GM12891 (cell line): ENCODE measurements at regions not wholly inside any gene's neighbourhood (a gene's known extent, or its start where the extent isn't known, plus 50 kb on each side); places are given as distances from the start of the nearest gene placed in this dataset.

Experiments
- PAX5 ChIP-seq: IDR thresholded peaks from 2 replicates; pipeline ENCODE4 v1.6.1; 2011; ENCODE audit warnings: low read length, moderate library complexity, mild to moderate bottlenecking; ENCODE audit not compliant: insufficient read depth, severe bottlenecking
- POLR2A ChIP-seq: IDR thresholded peaks from 2 replicates; pipeline ENCODE4 v1.6.1; 2011; ENCODE audit warnings: low read depth, low read length, control low read depth
- SPI1 ChIP-seq: IDR thresholded peaks from 2 replicates; pipeline ENCODE4 v1.6.1; 2011; ENCODE audit warnings: low read depth, low read length, control low read depth

- TF ChIP-seq PAX5 = no peak
- TF ChIP-seq POLR2A = no peak
- TF ChIP-seq SPI1 = no peak
Observed at GRCh38 chr18:43893001-43893637, 615.8 kb upstream of the SYT4 start.
